HG03025 (cell line): ENCODE measurements at regions not wholly inside any gene's neighbourhood (a gene's known extent, or its start where the extent isn't known, plus 50 kb on each side); places are given as distances from the start of the nearest gene placed in this dataset.
"Not testable (repeated sequence)": the region's sequence is repeated elsewhere in the genome, so short reads cannot be mapped to it uniquely, and the experiment has no call there.

ENCODE experiments used
- ATAC-seq: cut with Tn5 transposase; IDR thresholded peaks from one replicate; pipeline ENCODE4 v1.9.1; 2021; ENCODE audit warnings: mild to moderate bottlenecking, moderate library complexity; ENCODE audit not compliant: unreplicated experiment, low FRiP score

GRCh38 chr1:146443088-146443870, 214.5 kb upstream of the NOTCH2NLA start:
- ATAC-seq = not testable (repeated sequence)

- not testable (repeated sequence) for ATAC-seq
Observed at GRCh38 chr1:146438543-146438942, 209.7 kb upstream of the NOTCH2NLA start.

- not testable (repeated sequence) for ATAC-seq
Observed at GRCh38 chr1:146416642-146417041, 187.8 kb upstream of the NOTCH2NLA start.

- ATAC-seq = not testable (repeated sequence)
Observed at GRCh38 chr1:146415017-146415416, 186.2 kb upstream of the NOTCH2NLA start.

GRCh38 chr1:146413911-146414310, 185.1 kb upstream of the NOTCH2NLA start:
- not testable (repeated sequence) for ATAC-seq

GRCh38 chr1:146411923-146412322, 183.1 kb upstream of the NOTCH2NLA start:
- not testable (repeated sequence) for ATAC-seq

GRCh38 chr1:146409817-146410441, 181.1 kb upstream of the NOTCH2NLA start:
- not testable (repeated sequence) for ATAC-seq

- not testable (repeated sequence) for ATAC-seq
Observed at GRCh38 chr1:146409116-146409801, 180.4 kb upstream of the NOTCH2NLA start.

GRCh38 chr1:146401281-146401825, 172.5 kb upstream of the NOTCH2NLA start:
- ATAC-seq = not testable (repeated sequence)

- not testable (repeated sequence) for ATAC-seq
Observed at GRCh38 chr1:146400173-146401121, 171.6 kb upstream of the NOTCH2NLA start.

- not testable (repeated sequence) for ATAC-seq
Observed at GRCh38 chr1:146399225-146399624, 170.4 kb upstream of the NOTCH2NLA start.

GRCh38 chr1:146396801-146397200, 168.0 kb upstream of the NOTCH2NLA start:
- ATAC-seq = not testable (repeated sequence)

- not testable (repeated sequence) for ATAC-seq
Observed at GRCh38 chr1:146396242-146396641, 167.4 kb upstream of the NOTCH2NLA start.

- not testable (repeated sequence) for ATAC-seq
Observed at GRCh38 chr1:146393796-146394195, 165.0 kb upstream of the NOTCH2NLA start.

GRCh38 chr1:146393154-146393553, 164.3 kb upstream of the NOTCH2NLA start:
- ATAC-seq = not testable (repeated sequence)

- not testable (repeated sequence) for ATAC-seq
Observed at GRCh38 chr1:146389178-146389577, 160.4 kb upstream of the NOTCH2NLA start.

- ATAC-seq = not testable (repeated sequence)
Observed at GRCh38 chr1:146387750-146388469, 159.1 kb upstream of the NOTCH2NLA start.

GRCh38 chr1:146386851-146387749, 158.3 kb upstream of the NOTCH2NLA start:
- ATAC-seq = peak; percentile 73
